Mesenchymal stem cell (in vitro differentiated cells and primary cell): ENCODE measurements at regions not wholly inside any gene's neighbourhood (a gene's known extent, or its start where the extent isn't known, plus 50 kb on each side); places are given as distances from the start of the nearest gene placed in this dataset.

Experiments
- DNase-seq: peaks from one replicate; pipeline ENCODE4 v3.0.0-alpha.2; 2013
- H2AFZ ChIP-seq: one replicate; pipeline ENCODE4 v1.6.1; 2013; ENCODE audit warnings: low read depth, mild to moderate bottlenecking, control low read depth, inconsistent platforms, low read length, moderate library complexity
- H2AK5ac ChIP-seq: 2 replicates; pipeline ENCODE4 v1.6.1; 2013; ENCODE audit warnings: low read length, moderate library complexity, mild to moderate bottlenecking, inconsistent platforms; ENCODE audit not compliant: severe bottlenecking
- H2BK120ac ChIP-seq: one replicate; pipeline ENCODE4 v1.6.1; 2013; ENCODE audit warnings: low read depth, mild to moderate bottlenecking, inconsistent platforms, low read length, moderate library complexity
- H2BK12ac ChIP-seq, 2 experiments: one replicate each; pipeline ENCODE4 v1.6.1; 2013; ENCODE audit warnings: inconsistent platforms in 2 of 2, low read length in 2 of 2, mild to moderate bottlenecking in 2 of 2, moderate library complexity in 2 of 2, control low read depth in 1 of 2
- H2BK15ac ChIP-seq: one replicate; pipeline ENCODE4 v1.6.1; 2013; ENCODE audit warnings: mild to moderate bottlenecking, low read depth, inconsistent platforms; ENCODE audit not compliant: poor library complexity, severe bottlenecking
- H2BK5ac ChIP-seq: 2 replicates; pipeline ENCODE4 v1.6.1; 2013; ENCODE audit warnings: low read depth, mild to moderate bottlenecking, low read length, control low read depth, inconsistent platforms; ENCODE audit not compliant: poor library complexity, severe bottlenecking
- H3K14ac ChIP-seq, 2 experiments: one replicate each; pipeline ENCODE4 v1.6.1; 2013; ENCODE audit warnings: inconsistent platforms in 2 of 2, low read length in 2 of 2, control low read depth in 1 of 2, mild to moderate bottlenecking in 1 of 2, moderate library complexity in 1 of 2
- H3K18ac ChIP-seq, 2 experiments: one replicate each; pipeline ENCODE4 v1.6.1; 2013; ENCODE audit warnings: inconsistent platforms in 2 of 2, low read length in 2 of 2, control low read depth in 1 of 2, low read depth in 1 of 2, mild to moderate bottlenecking in 1 of 2
- H3K23ac ChIP-seq, 2 experiments: one replicate each; pipeline ENCODE4 v1.6.1; 2013; ENCODE audit warnings: inconsistent platforms in 2 of 2, low read length in 2 of 2, mild to moderate bottlenecking in 2 of 2, moderate library complexity in 2 of 2, control low read depth in 1 of 2
- H3K27ac ChIP-seq: 2 replicates; pipeline ENCODE4 v1.5.1; 2013; ENCODE audit warnings: mild to moderate bottlenecking, moderate library complexity, low read length, control low read depth, inconsistent platforms; ENCODE audit not compliant: poor library complexity, severe bottlenecking
- H3K27me3 ChIP-seq, 2 experiments: 2 replicates each; pipeline versions ENCODE4 v1.6.1 to v1.7.0; 2013; ENCODE audit warnings: low read length in 2 of 2, mild to moderate bottlenecking in 2 of 2, moderate library complexity in 2 of 2, control low read depth in 1 of 2, inconsistent platforms in 1 of 2; ENCODE audit not compliant: control insufficient read depth in 1 of 2, insufficient read depth in 1 of 2
- H3K36me3 ChIP-seq, 2 experiments: 2 replicates each; pipeline versions ENCODE4 v1.6.1 to v1.7.0; 2013; ENCODE audit warnings: low read length in 2 of 2, control low read depth in 1 of 2, inconsistent platforms in 1 of 2, low read depth in 1 of 2, mild to moderate bottlenecking in 1 of 2; ENCODE audit not compliant: insufficient read depth in 2 of 2, control insufficient read depth in 1 of 2
- H3K4ac ChIP-seq, 2 experiments: one replicate each; pipeline ENCODE4 v1.6.1; 2013; ENCODE audit warnings: inconsistent platforms in 2 of 2, low read length in 2 of 2, mild to moderate bottlenecking in 2 of 2, moderate library complexity in 2 of 2, control low read depth in 1 of 2, low read depth in 1 of 2
- H3K4me1 ChIP-seq: 2 replicates; pipeline ENCODE4 v1.6.1; 2013; ENCODE audit warnings: low read depth, low read length, control low read depth; ENCODE audit not compliant: control insufficient read depth, insufficient read depth
- H3K4me2 ChIP-seq: 2 replicates; pipeline ENCODE4 v1.6.1; 2013; ENCODE audit warnings: low read length, mild to moderate bottlenecking, inconsistent platforms; ENCODE audit not compliant: poor library complexity, severe bottlenecking
- H3K4me3 ChIP-seq, 2 experiments: 2 replicates each; pipeline versions ENCODE4 v1.5.1 to v1.7.0; 2013; ENCODE audit warnings: low read length in 2 of 2, mild to moderate bottlenecking in 2 of 2, control low read depth in 1 of 2, low read depth in 1 of 2; ENCODE audit not compliant: insufficient read depth in 1 of 2
- H3K79me1 ChIP-seq: replicated peaks from 2 replicates; pipeline ENCODE4 v1.6.1; 2013; ENCODE audit warnings: mild to moderate bottlenecking, control low read depth, low read length, inconsistent platforms; ENCODE audit not compliant: poor library complexity, severe bottlenecking
- H3K9ac ChIP-seq: 2 replicates; pipeline ENCODE4 v1.7.0; 2013; ENCODE audit warnings: mild to moderate bottlenecking, low read length, moderate library complexity
- H3K9me3 ChIP-seq: 2 replicates; pipeline ENCODE4 v1.7.0; 2013; ENCODE audit warnings: mild to moderate bottlenecking, low read length; ENCODE audit not compliant: control insufficient read depth
- H4K8ac ChIP-seq: one replicate; pipeline ENCODE4 v1.6.1; 2013; ENCODE audit warnings: inconsistent platforms, mild to moderate bottlenecking, low read length, moderate library complexity
- H4K91ac ChIP-seq: one replicate; pipeline ENCODE4 v1.6.1; 2013; ENCODE audit warnings: mild to moderate bottlenecking, low read length, inconsistent platforms
- WGBS: methylation state at CpG from one replicate; pipeline ENCODE4 v1.1.7; 2013; ENCODE audit warnings: mixed read lengths; 5-methylcytosine and 5-hydroxymethylcytosine counted together

GRCh38 chr12:115752156-115752555 lies 525.3 kb downstream of the MED13L start:
- Histone ChIP-seq H3K4me2 (no peak overlapping the region), H2BK5ac (no peak overlapping the region), H3K23ac (no peak overlapping the region), H2BK12ac (no peak overlapping the region), H3K9me3 (no peaks in the 10 kb centered on the region), H3K18ac (no peak overlapping the region), H2BK120ac (no peak overlapping the region), H3K79me1 (no peaks in the 10 kb centered on the region), H2AFZ (no peak overlapping the region), H3K4me1 (no peaks in the 10 kb centered on the region), H3K36me3 (no peaks in the 10 kb centered on the region), H3K9ac (no peak overlapping the region), H3K27ac (no peak overlapping the region), H3K14ac (no peak overlapping the region), H3K4me3 (no peak overlapping the region), H2AK5ac (no peak overlapping the region), H4K8ac (no peak overlapping the region), H3K27me3 (no peaks in the 10 kb centered on the region), H3K4ac (no peak overlapping the region), H4K91ac (no peak overlapping the region), H2BK15ac (no peak overlapping the region)
- WGBS: 57% methylated on average over 2 of the region's 2 CpGs
- DNase-seq: peak; percentile 14

DNA sequence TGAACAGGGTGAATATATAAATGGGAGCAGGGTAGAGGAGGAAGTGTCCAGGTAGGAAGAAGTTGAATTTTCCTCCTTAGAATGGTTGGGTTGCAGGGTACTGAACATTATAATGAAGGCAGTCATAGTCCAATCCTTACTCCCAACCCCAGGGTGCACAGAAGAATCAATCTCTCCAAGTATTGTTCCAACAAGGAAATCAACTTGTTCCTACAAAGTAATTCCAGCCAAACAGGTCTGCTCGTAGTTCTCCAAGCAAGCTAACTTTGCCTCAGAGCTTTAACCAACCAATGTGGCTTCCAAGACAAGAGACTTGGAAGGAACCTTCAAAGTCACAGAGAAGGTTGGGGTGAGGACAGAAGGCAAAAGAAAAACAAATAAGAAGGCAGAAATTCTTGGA lies 527.2 kb downstream of the MED13L start:
- H2AFZ ChIP-seq: no peak overlapping the region
- H3K4me2 ChIP-seq: no peak overlapping the region
- no peak overlapping the region for H3K18ac ChIP-seq
- no peak overlapping the region for H2AK5ac ChIP-seq
- no peak for DNase-seq
- no peak overlapping the region for H3K27ac ChIP-seq
- H3K4me3 ChIP-seq: no peak overlapping the region
- no peaks in the 10 kb centered on the region for H3K9me3 ChIP-seq
- no peak overlapping the region for H2BK120ac ChIP-seq
- H3K14ac ChIP-seq: no peak overlapping the region
- H3K27me3 ChIP-seq: no peaks in the 10 kb centered on the region
- H2BK12ac ChIP-seq: no peak overlapping the region
- H4K8ac ChIP-seq: no peak overlapping the region
- H3K36me3 ChIP-seq: no peaks in the 10 kb centered on the region
- no peak overlapping the region for H4K91ac ChIP-seq
- no peak overlapping the region for H2BK5ac ChIP-seq
- WGBS: 78% methylated on average over 1 of the region's 1 CpG
- H3K4ac ChIP-seq: no peak overlapping the region
- no peaks in the 10 kb centered on the region for H3K4me1 ChIP-seq
- no peak overlapping the region for H3K9ac ChIP-seq
- no peak overlapping the region for H2BK15ac ChIP-seq
- no peaks in the 10 kb centered on the region for H3K79me1 ChIP-seq
- no peak overlapping the region for H3K23ac ChIP-seq

DNA sequence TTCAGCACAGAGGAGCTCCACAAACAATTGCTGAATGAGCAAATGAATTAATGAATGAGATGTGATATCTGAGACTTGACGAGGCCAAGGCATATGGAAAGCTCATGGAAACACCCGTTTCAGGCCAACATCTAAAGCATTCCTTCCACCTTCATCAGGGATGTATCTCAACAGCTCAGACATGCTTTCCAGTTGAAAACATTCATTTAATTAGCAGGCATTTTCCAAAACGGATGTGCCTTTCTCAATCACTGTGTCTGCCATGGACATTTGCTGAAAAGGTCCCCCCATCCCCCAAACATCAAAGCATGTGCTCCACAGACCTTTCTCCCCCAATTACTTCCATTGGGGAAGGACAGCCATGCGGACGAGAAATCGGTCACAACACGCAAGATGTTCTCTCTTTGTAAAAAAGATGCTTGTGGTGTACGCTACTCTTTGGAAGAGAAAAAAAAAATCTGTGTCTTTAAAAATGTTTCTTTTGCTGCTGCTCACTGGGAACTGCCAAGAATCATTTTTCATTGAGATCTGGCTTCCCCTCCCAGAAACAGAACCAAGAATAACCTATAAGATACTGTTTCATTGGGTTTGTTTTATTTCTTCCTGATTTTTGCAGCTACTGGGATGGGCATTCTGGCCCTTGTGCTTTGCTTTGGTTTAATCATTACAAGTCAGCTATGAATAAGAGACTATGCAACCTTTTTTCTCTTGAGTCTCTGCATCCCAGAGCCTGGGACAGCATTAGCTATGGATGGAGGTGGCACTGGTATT lies 528.2 kb downstream of the MED13L start:
- H3K36me3 ChIP-seq: no peaks in the 10 kb centered on the region
- no peaks in the 10 kb centered on the region for H3K4me1 ChIP-seq
- no peak overlapping the region for H2AK5ac ChIP-seq
- H2BK120ac ChIP-seq: no peak overlapping the region
- H3K4me3 ChIP-seq: peak overlapping the region in 1 of 2 experiments; percentile 36
- no peak overlapping the region for H2BK15ac ChIP-seq
- no peak overlapping the region for H3K4me2 ChIP-seq
- H4K91ac ChIP-seq: no peak overlapping the region
- H3K27ac ChIP-seq: no peak overlapping the region
- no peak overlapping the region for H3K4ac ChIP-seq
- H4K8ac ChIP-seq: no peak overlapping the region
- WGBS: 86% methylated on average over 7 of the region's 8 CpGs
- no peak overlapping the region for H2BK5ac ChIP-seq
- no peak overlapping the region for H3K23ac ChIP-seq
- no peak for DNase-seq
- no peak overlapping the region for H2AFZ ChIP-seq
- no peaks in the 10 kb centered on the region for H3K27me3 ChIP-seq
- H2BK12ac ChIP-seq: no peak overlapping the region
- H3K14ac ChIP-seq: no peak overlapping the region
- H3K18ac ChIP-seq: no peak overlapping the region
- no peak overlapping the region for H3K9ac ChIP-seq
- no peaks in the 10 kb centered on the region for H3K79me1 ChIP-seq
- no peaks in the 10 kb centered on the region for H3K9me3 ChIP-seq

GRCh38 chr12:115740586-115741155 lies 536.8 kb downstream of the MED13L start:
- no peak overlapping the region for H3K23ac ChIP-seq
- no peak for DNase-seq
- 74% methylated on average over 6 of the region's 9 CpGs for WGBS
- no peaks in the 10 kb centered on the region for H3K9me3 ChIP-seq
- H3K4me1 ChIP-seq: no peaks in the 10 kb centered on the region
- no peak overlapping the region for H2BK12ac ChIP-seq
- no peak overlapping the region for H4K8ac ChIP-seq
- no peak overlapping the region for H3K27ac ChIP-seq
- H3K36me3 ChIP-seq: no peaks in the 10 kb centered on the region
- H3K18ac ChIP-seq: no peak overlapping the region
- no peak overlapping the region for H3K4ac ChIP-seq
- no peak overlapping the region for H2AFZ ChIP-seq
- no peak overlapping the region for H2BK5ac ChIP-seq
- no peak overlapping the region for H3K14ac ChIP-seq
- H3K9ac ChIP-seq: no peak overlapping the region
- no peak overlapping the region for H4K91ac ChIP-seq
- H2BK15ac ChIP-seq: no peak overlapping the region
- H2BK120ac ChIP-seq: no peak overlapping the region
- no peaks in the 10 kb centered on the region for H3K79me1 ChIP-seq
- no peak overlapping the region for H2AK5ac ChIP-seq
- no peak overlapping the region for H3K4me3 ChIP-seq
- no peak overlapping the region for H3K4me2 ChIP-seq
- no peaks in the 10 kb centered on the region for H3K27me3 ChIP-seq
